WERI-Rb-1 (cell line): ENCODE measurements at regions not wholly inside any gene's neighbourhood (a gene's known extent, or its start where the extent isn't known, plus 50 kb on each side); places are given as distances from the start of the nearest gene placed in this dataset.

Experiments
- DNase-seq: peaks from one replicate; pipeline ENCODE4 v3.0.0-alpha.2; 2020
- H3K27ac ChIP-seq: fragments of 250-450 bp; sonication (Bioruptor Pico); 2 replicates; pipeline ENCODE4 v1.5.1; 2020; ENCODE audit warnings: mild to moderate bottlenecking, moderate library complexity
- H3K27me3 ChIP-seq: fragments of 250-450 bp; sonication (Bioruptor Pico); 2 replicates; pipeline ENCODE4 v1.5.1; 2021; ENCODE audit warnings: mild to moderate bottlenecking, low read depth, moderate library complexity; ENCODE audit not compliant: insufficient read depth, severe bottlenecking
- H3K36me3 ChIP-seq: fragments of 250-450 bp; sonication (Bioruptor Pico); 2 replicates; pipeline ENCODE4 v1.5.1; 2020; ENCODE audit warnings: mild to moderate bottlenecking, moderate library complexity
- H3K4me3 ChIP-seq: 2 replicates; pipeline ENCODE4 v1.5.1; 2011; ENCODE audit warnings: low read depth, mild to moderate bottlenecking, control low read depth, low read length
- H3K9me3 ChIP-seq: fragments of 250-450 bp; sonication (Bioruptor Pico); 2 replicates; pipeline ENCODE4 v1.5.1; 2021; ENCODE audit warnings: mild to moderate bottlenecking, moderate library complexity; ENCODE audit not compliant: severe bottlenecking
- TF ChIP-seq, protein P1 (sequence below): IDR thresholded peaks from 2 replicates; pipeline ENCODE4 v1.5.1; 2011; ENCODE audit warnings: low read depth, mild to moderate bottlenecking, control low read depth, inconsistent platforms, low read length

- Histone ChIP-seq H3K27ac (no peak overlapping the region), H3K4me3 (no peak overlapping the region), H3K9me3 (peaks cover 6% of the 10 kb centered on the region), H3K36me3 (no peaks in the 10 kb centered on the region), H3K27me3 (peaks cover 44% of the 10 kb centered on the region)
- TF ChIP-seq, protein P1, sequence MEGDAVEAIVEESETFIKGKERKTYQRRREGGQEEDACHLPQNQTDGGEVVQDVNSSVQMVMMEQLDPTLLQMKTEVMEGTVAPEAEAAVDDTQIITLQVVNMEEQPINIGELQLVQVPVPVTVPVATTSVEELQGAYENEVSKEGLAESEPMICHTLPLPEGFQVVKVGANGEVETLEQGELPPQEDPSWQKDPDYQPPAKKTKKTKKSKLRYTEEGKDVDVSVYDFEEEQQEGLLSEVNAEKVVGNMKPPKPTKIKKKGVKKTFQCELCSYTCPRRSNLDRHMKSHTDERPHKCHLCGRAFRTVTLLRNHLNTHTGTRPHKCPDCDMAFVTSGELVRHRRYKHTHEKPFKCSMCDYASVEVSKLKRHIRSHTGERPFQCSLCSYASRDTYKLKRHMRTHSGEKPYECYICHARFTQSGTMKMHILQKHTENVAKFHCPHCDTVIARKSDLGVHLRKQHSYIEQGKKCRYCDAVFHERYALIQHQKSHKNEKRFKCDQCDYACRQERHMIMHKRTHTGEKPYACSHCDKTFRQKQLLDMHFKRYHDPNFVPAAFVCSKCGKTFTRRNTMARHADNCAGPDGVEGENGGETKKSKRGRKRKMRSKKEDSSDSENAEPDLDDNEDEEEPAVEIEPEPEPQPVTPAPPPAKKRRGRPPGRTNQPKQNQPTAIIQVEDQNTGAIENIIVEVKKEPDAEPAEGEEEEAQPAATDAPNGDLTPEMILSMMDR: no peak
- no peak for DNase-seq
These were observed 233.1 kb downstream of the RPIA start for GRCh38 chr2:88924533-88924932.

- no peak overlapping the region for H3K27ac ChIP-seq
- H3K9me3 ChIP-seq: no peaks in the 10 kb centered on the region
- no peak overlapping the region for H3K4me3 ChIP-seq
- no peaks in the 10 kb centered on the region for H3K36me3 ChIP-seq
- peaks cover 53% of the 10 kb centered on the region for H3K27me3 ChIP-seq
- DNase-seq: no peak
- TF ChIP-seq, protein P1: no peak
These were observed 234.4 kb downstream of the RPIA start for GRCh38 chr2:88925770-88926462.

DNA sequence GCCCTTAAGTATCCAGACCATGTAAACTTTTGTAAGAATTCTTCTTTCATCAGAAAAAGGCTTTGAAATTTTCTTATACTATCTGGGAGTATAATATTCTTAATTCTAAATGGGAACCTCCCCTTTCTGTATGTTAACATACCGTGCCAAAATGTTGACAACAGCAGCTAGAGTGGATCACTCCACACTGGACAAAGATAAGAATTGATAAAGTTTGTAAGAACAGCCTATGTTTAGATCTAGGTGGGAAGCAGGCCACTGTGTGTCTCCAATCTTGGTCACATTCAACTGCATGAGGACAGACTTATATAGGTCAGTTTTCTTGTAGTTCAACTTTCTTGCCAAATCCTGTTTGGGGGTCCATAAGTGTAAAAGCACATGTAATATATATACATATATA is 235.7 kb downstream of the RPIA start:
- Histone ChIP-seq H3K4me3 (no peak overlapping the region), H3K27me3 (peaks cover 52% of the 10 kb centered on the region), H3K36me3 (no peaks in the 10 kb centered on the region), H3K9me3 (no peaks in the 10 kb centered on the region), H3K27ac (no peak overlapping the region)
- no peak for DNase-seq
- TF ChIP-seq, protein P1: no peak

GRCh38 chr2:88930659-88931058 is 239.2 kb downstream of the RPIA start:
- Histone ChIP-seq H3K27me3 (peaks cover 63% of the 10 kb centered on the region), H3K27ac (no peak overlapping the region), H3K9me3 (no peaks in the 10 kb centered on the region), H3K36me3 (no peaks in the 10 kb centered on the region), H3K4me3 (no peak overlapping the region)
- TF ChIP-seq, protein P1: no peak
- DNase-seq: no peak

DNA sequence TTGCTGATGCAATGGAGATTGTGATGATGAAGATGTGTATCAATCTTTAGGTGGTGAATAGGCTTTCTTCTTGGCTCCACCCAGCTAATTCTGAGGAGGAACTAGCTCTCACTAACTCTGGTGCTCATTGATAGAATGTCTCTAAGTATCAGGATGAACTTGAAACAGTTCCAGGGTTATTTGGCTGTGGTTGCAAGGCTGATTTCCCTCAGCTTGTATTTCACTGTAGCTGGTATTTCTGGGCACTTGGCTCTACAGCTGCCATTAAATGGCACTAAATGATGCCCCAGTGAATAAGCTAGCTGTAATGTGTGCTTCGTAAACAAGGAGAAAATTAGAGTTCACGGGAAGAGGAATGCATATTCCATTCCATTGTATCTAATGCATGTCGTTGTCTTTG is 241.2 kb downstream of the RPIA start:
- no peak for DNase-seq
- TF ChIP-seq, protein P1: no peak
- Histone ChIP-seq H3K9me3 (no peaks in the 10 kb centered on the region), H3K4me3 (no peak overlapping the region), H3K27me3 (peaks cover 70% of the 10 kb centered on the region), H3K36me3 (no peaks in the 10 kb centered on the region), H3K27ac (no peak overlapping the region)

DNA sequence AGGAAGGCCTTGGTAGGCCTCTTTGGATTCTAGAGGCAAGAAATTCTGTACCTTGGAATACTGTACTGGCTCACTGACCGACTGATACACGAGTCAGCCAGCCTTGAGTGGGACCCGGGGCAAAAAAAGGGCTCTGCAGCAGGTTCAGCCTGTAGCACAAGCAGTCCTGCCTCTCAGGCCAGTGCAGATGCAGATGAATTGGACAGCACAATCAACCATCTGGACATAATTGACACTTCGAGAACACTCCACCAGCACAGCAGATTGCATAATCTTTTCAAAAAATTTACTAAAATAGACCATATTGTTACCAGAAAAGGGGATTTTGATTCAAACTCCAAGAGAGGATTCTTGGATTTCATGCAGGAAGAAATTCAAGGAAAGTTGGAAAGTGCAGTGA is 241.6 kb downstream of the RPIA start:
- TF ChIP-seq, protein P1: no peak
- peaks cover 73% of the 10 kb centered on the region for H3K27me3 ChIP-seq
- H3K27ac ChIP-seq: no peak overlapping the region
- H3K36me3 ChIP-seq: no peaks in the 10 kb centered on the region
- no peak overlapping the region for H3K4me3 ChIP-seq
- no peak for DNase-seq
- no peaks in the 10 kb centered on the region for H3K9me3 ChIP-seq
